GM23338 (cell line): ENCODE measurements at regions not wholly inside any gene's neighbourhood (a gene's known extent, or its start where the extent isn't known, plus 50 kb on each side); places are given as distances from the start of the nearest gene placed in this dataset.

Source experiments
- ATAC-seq: fragments of 200-7000 bp; cut with Tn5 transposase; 3 replicates; pipeline ENCODE4 v1.9.1; 2020
- DNase-seq: peaks from one replicate; pipeline ENCODE4 v3.0.0-alpha.2; 2015; ENCODE audit warnings: low spot score
- H2AFZ ChIP-seq: fragments of 200-600 bp; sonication (generic); 2 replicates; pipeline ENCODE4 v1.8.0; 2016; ENCODE audit warnings: antibody characterized with exemption, mild to moderate bottlenecking, moderate library complexity
- H3F3A ChIP-seq: fragments of 200-600 bp; sonication (generic); replicated peaks from 2 replicates; pipeline ENCODE4 v1.8.0; 2017; ENCODE audit warnings: antibody characterized with exemption, mixed run types, low read depth
- H3K27ac ChIP-seq: fragments of 200-600 bp; sonication (generic); 2 replicates; pipeline ENCODE4 v1.6.1; 2016; ENCODE audit warnings: low read depth
- H3K27me3 ChIP-seq: fragments of 200-600 bp; sonication (generic); 2 replicates; pipeline ENCODE4 v1.8.0; 2016; ENCODE audit warnings: mild to moderate bottlenecking, mixed run types, moderate library complexity; ENCODE audit not compliant: insufficient read depth
- H3K36me3 ChIP-seq: fragments of 200-600 bp; sonication (generic); 2 replicates; pipeline ENCODE4 v1.8.0; 2016; ENCODE audit warnings: mild to moderate bottlenecking; ENCODE audit not compliant: insufficient read depth
- H3K4me1 ChIP-seq: fragments of 200-600 bp; sonication (generic); 2 replicates; pipeline ENCODE4 v1.8.0; 2016; ENCODE audit warnings: mild to moderate bottlenecking, moderate library complexity; ENCODE audit not compliant: insufficient read depth
- H3K4me2 ChIP-seq: fragments of 200-600 bp; sonication (generic); 2 replicates; pipeline ENCODE4 v1.7.1; 2017; ENCODE audit warnings: mixed run types
- H3K4me3 ChIP-seq: fragments of 200-600 bp; sonication (generic); 2 replicates; pipeline ENCODE4 v1.6.1; 2016; ENCODE audit warnings: mixed run types
- H3K79me2 ChIP-seq: fragments of 200-600 bp; sonication (generic); replicated peaks from 2 replicates; pipeline ENCODE4 v1.8.0; 2017; ENCODE audit warnings: mild to moderate bottlenecking; ENCODE audit not compliant: insufficient read depth
- H3K9me2 ChIP-seq: fragments of 200-600 bp; sonication (generic); 2 replicates; pipeline ENCODE4 v1.8.0; 2017; ENCODE audit not compliant: insufficient read depth
- H4K20me1 ChIP-seq: fragments of 200-600 bp; sonication (generic); replicated peaks from 2 replicates; pipeline ENCODE4 v1.8.0; 2017; ENCODE audit warnings: mild to moderate bottlenecking; ENCODE audit not compliant: insufficient read depth
- H3K27ac Mint-ChIP-seq: 2 replicates; pipeline ENCODE4 v1.8.0; 2020; ENCODE audit warnings: inconsistent platforms, mild to moderate bottlenecking, moderate library complexity, mixed read lengths
- H3K27me3 Mint-ChIP-seq: 3 replicates; pipeline ENCODE4 v1.8.0; 2022; ENCODE audit warnings: low read depth, mild to moderate bottlenecking, moderate library complexity, mixed read lengths, inconsistent platforms; ENCODE audit not compliant: insufficient read depth, poor library complexity
- H3K36me3 Mint-ChIP-seq: 3 replicates; pipeline ENCODE4 v1.8.0; 2021; ENCODE audit warnings: low read depth, mild to moderate bottlenecking, inconsistent platforms, moderate library complexity, mixed read lengths
- H3K4me1 Mint-ChIP-seq: 3 replicates; pipeline ENCODE4 v1.8.0; 2020; ENCODE audit warnings: mild to moderate bottlenecking, inconsistent platforms, mixed read lengths
- H3K4me3 Mint-ChIP-seq: 3 replicates; pipeline ENCODE4 v1.8.0; 2021; ENCODE audit warnings: moderate library complexity, mild to moderate bottlenecking, inconsistent platforms, mixed read lengths
- H3K9me3 Mint-ChIP-seq: 3 replicates; pipeline ENCODE4 v1.8.0; 2020; ENCODE audit warnings: moderate library complexity, mild to moderate bottlenecking, inconsistent platforms, mixed read lengths
- CREB1 ChIP-seq: fragments of 250-450 bp; sonication (Bioruptor Pico); IDR thresholded peaks from 2 replicates; pipeline ENCODE4 v1.5.0; 2020; ENCODE audit warnings: low read depth, mild to moderate bottlenecking, moderate library complexity
- CTCF ChIP-seq, 2 experiments: fragments of 200-600 bp in 1 of 2; sonication (generic) in 1 of 2; conservative IDR thresholded peaks; 2 replicates each; pipeline versions ENCODE4 v1.5.1 to v1.6.1; 2016 to 2017; ENCODE audit warnings: antibody characterized with exemption in 2 of 2, low read depth in 2 of 2, mild to moderate bottlenecking in 2 of 2, moderate library complexity in 1 of 2
- ETS1 ChIP-seq: IDR thresholded peaks from 2 replicates; pipeline ENCODE4 v1.6.1; 2016; ENCODE audit warnings: antibody characterized with exemption
- EZH2 ChIP-seq: fragments of 200-600 bp; sonication (generic); IDR thresholded peaks from one replicate; pipeline ENCODE4 v1.8.0; 2017; ENCODE audit warnings: antibody characterized with exemption, mild to moderate bottlenecking, low read depth; ENCODE audit not compliant: unreplicated experiment
- EZH2phosphoT487 ChIP-seq: fragments of 200-600 bp; sonication (generic); IDR thresholded peaks from one replicate; pipeline ENCODE4 v1.8.1; 2018; ENCODE audit warnings: antibody characterized with exemption; ENCODE audit not compliant: unreplicated experiment
- JUNB ChIP-seq: IDR thresholded peaks from one replicate; pipeline ENCODE4 v1.6.1; 2016; ENCODE audit warnings: antibody characterized with exemption; ENCODE audit not compliant: unreplicated experiment
- NANOG ChIP-seq: IDR thresholded peaks from 2 replicates; pipeline ENCODE4 v1.6.1; 2016; ENCODE audit warnings: antibody characterized with exemption, borderline replicate concordance
- POLR2AphosphoS5 ChIP-seq: IDR thresholded peaks from 2 replicates; pipeline ENCODE4 v1.6.1; 2016; ENCODE audit warnings: antibody characterized with exemption, low read depth
- REST ChIP-seq: IDR thresholded peaks from one replicate; pipeline ENCODE4 v1.6.1; 2018; ENCODE audit warnings: antibody characterized with exemption; ENCODE audit not compliant: unreplicated experiment
- STAT1 ChIP-seq: IDR thresholded peaks from one replicate; pipeline ENCODE4 v1.6.1; 2016; ENCODE audit warnings: antibody characterized with exemption; ENCODE audit not compliant: unreplicated experiment
- ZNF114 ChIP-seq: fragments of 250-450 bp; sonication (Bioruptor Pico); IDR thresholded peaks from 2 replicates; pipeline ENCODE4 v1.5.0; 2020; ENCODE audit warnings: mild to moderate bottlenecking, moderate library complexity
- ZNF331 ChIP-seq: fragments of 250-450 bp; sonication (Bioruptor Pico); IDR thresholded peaks from 2 replicates; pipeline ENCODE4 v1.5.0; 2020; ENCODE audit warnings: low read depth, mild to moderate bottlenecking, moderate library complexity
- ZNF462 ChIP-seq: fragments of 250-450 bp; sonication (Bioruptor Pico); IDR thresholded peaks from 2 replicates; pipeline ENCODE4 v1.5.0; 2020; ENCODE audit warnings: mild to moderate bottlenecking, moderate library complexity

GRCh38 chr16:49016461-49016860 is 265.2 kb downstream of the CBLN1 start:
- Histone ChIP-seq H3K9me2 (peaks cover 11% of the 10 kb centered on the region; the same call in 1 of the 2 replicates), H3K4me3 (no peak overlapping the region), H3K27me3 (no peaks in the 10 kb centered on the region), H2AFZ (0 out of 2 replicates have a peak overlapping the region, but pooled peaks have one; percentile 3), H3K36me3 (no peaks in the 10 kb centered on the region), H3K4me2 (no peak overlapping the region), H3F3A (no peaks in the 10 kb centered on the region), H4K20me1 (no peaks in the 10 kb centered on the region), H3K4me1 (peaks cover 29% of the 10 kb centered on the region), H3K27ac (no peak overlapping the region), H3K79me2 (no peaks in the 10 kb centered on the region)
- peaks cover 2% of the 10 kb centered on the region; the same call in 2 of the 3 replicates for H3K9me3 Mint-ChIP-seq
- peaks cover 32% of the 10 kb centered on the region for H3K4me1 Mint-ChIP-seq
- DNase-seq: no peak
- no peak for ATAC-seq
- TF ChIP-seq STAT1 (no peak), REST (no peak), NANOG (no peak), ETS1 (no peak), POLR2AphosphoS5 (no peak), CTCF (conservative IDR thresholded peaks at IDR 0.05; ENCODE audit: low read depth in 2 of 2) (no peak), ZNF331 (no peak), ZNF114 (no peak), EZH2phosphoT487 (no peak), EZH2 (no peak), ZNF462 (CRISPR knock-in tag) (no peak), CREB1 (CRISPR knock-in tag) (no peak), JUNB (no peak)
- H3K4me3 Mint-ChIP-seq: no peak overlapping the region
- H3K27ac Mint-ChIP-seq: no peak overlapping the region
- peaks cover 5% of the 10 kb centered on the region for H3K27me3 Mint-ChIP-seq
- no peaks in the 10 kb centered on the region for H3K36me3 Mint-ChIP-seq
